ENCODE measurements at regions not wholly inside any gene's neighbourhood (a gene's known extent, or its start where the extent isn't known, plus 50 kb on each side); places are given as distances from the start of the nearest gene placed in this dataset.

DNA sequence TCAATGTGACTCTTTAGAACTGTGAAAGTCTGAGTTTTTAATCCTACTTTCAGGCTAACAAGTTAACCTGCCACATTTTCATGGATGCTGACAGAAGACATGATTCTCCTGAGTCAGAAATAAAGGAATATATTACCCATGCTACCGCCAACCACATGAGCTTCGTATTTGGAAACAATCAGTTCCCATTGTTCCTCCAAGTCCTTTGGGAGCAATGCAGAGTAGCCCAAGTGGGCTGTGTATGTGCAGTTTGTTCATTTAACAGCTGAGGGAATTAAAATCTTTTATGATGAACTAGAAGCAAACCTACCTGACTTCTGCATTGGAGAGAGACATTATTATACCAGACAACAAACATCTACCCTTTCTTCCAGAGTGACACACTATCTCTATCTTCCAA, 169.3 kb upstream of the BET1 start:
- Histone ChIP-seq H3K4me3 (no peak overlapping the region), H3K27ac (ENCODE audit: low read depth) (no peak overlapping the region), H2AFZ (no peak overlapping the region), H3K4me2 (no peak overlapping the region), H3K27me3 (ENCODE audit: insufficient read depth) (no peaks in the 10 kb centered on the region), H3F3A (replicated peaks; ENCODE audit: low read depth) (no peaks in the 10 kb centered on the region), H3K79me2 (replicated peaks; ENCODE audit: insufficient read depth) (no peaks in the 10 kb centered on the region), H3K9me2 (ENCODE audit: insufficient read depth) (no peaks in the 10 kb centered on the region), H3K36me3 (ENCODE audit: insufficient read depth) (no peaks in the 10 kb centered on the region), H4K20me1 (replicated peaks; ENCODE audit: insufficient read depth) (no peaks in the 10 kb centered on the region), H3K4me1 (ENCODE audit: insufficient read depth) (no peaks in the 10 kb centered on the region)
- no peaks in the 10 kb centered on the region for H3K9me3 Mint-ChIP-seq
- H3K36me3 Mint-ChIP-seq (ENCODE audit: low read depth) = no peaks in the 10 kb centered on the region
- ATAC-seq (no peak), DNase-seq (ENCODE audit: low spot score) (no peak)
- H3K4me1 Mint-ChIP-seq = no peaks in the 10 kb centered on the region
- H3K27ac Mint-ChIP-seq = no peak overlapping the region
- no peaks in the 10 kb centered on the region for H3K27me3 Mint-ChIP-seq (ENCODE audit: insufficient read depth, low read depth, poor library complexity)
- no peak overlapping the region for H3K4me3 Mint-ChIP-seq
- TF ChIP-seq CREB1 (CRISPR knock-in tag; IDR thresholded peaks at IDR 0.05; ENCODE audit: low read depth) (no peak), ZNF114 (CRISPR knock-in tag; IDR thresholded peaks at IDR 0.05) (no peak)

GRCh38 chr7:94174375-94174774, 170.2 kb upstream of the BET1 start:
- Histone ChIP-seq H3K4me1 (ENCODE audit: insufficient read depth) (no peaks in the 10 kb centered on the region), H3K79me2 (replicated peaks; ENCODE audit: insufficient read depth) (no peaks in the 10 kb centered on the region), H3K36me3 (ENCODE audit: insufficient read depth) (no peaks in the 10 kb centered on the region), H4K20me1 (replicated peaks; ENCODE audit: insufficient read depth) (no peaks in the 10 kb centered on the region), H3K4me3 (no peak overlapping the region), H3K27ac (ENCODE audit: low read depth) (no peak overlapping the region), H3F3A (replicated peaks; ENCODE audit: low read depth) (no peaks in the 10 kb centered on the region), H3K9me2 (ENCODE audit: insufficient read depth) (no peaks in the 10 kb centered on the region), H3K27me3 (ENCODE audit: insufficient read depth) (no peaks in the 10 kb centered on the region), H3K4me2 (no peak overlapping the region), H2AFZ (no peak overlapping the region)
- Mint-ChIP-seq H3K36me3 (ENCODE audit: low read depth) (no peaks in the 10 kb centered on the region), H3K4me1 (no peaks in the 10 kb centered on the region), H3K27me3 (ENCODE audit: insufficient read depth, low read depth, poor library complexity) (no peaks in the 10 kb centered on the region), H3K4me3 (no peak overlapping the region), H3K9me3 (no peaks in the 10 kb centered on the region), H3K27ac (no peak overlapping the region)
- ATAC-seq = no peak
- DNase-seq (ENCODE audit: low spot score) = no peak
- no peak for TF ChIP-seq EZH2phosphoT487 (IDR thresholded peaks at IDR 0.05; ENCODE audit: unreplicated experiment)
- no peak for TF ChIP-seq ZNF331 (CRISPR knock-in tag; IDR thresholded peaks at IDR 0.05; ENCODE audit: low read depth)
- TF ChIP-seq ZNF462 (CRISPR knock-in tag; IDR thresholded peaks at IDR 0.05) = no peak
- TF ChIP-seq POLR2AphosphoS5 (IDR thresholded peaks at IDR 0.05; ENCODE audit: low read depth) = no peak
- no peak for TF ChIP-seq STAT1 (IDR thresholded peaks at IDR 0.05; ENCODE audit: unreplicated experiment)
- no peak for TF ChIP-seq EZH2 (IDR thresholded peaks at IDR 0.05; ENCODE audit: low read depth, unreplicated experiment)
- TF ChIP-seq ETS1 (IDR thresholded peaks at IDR 0.05) = no peak
- no peak for TF ChIP-seq ZNF114 (CRISPR knock-in tag; IDR thresholded peaks at IDR 0.05)
- no peak for TF ChIP-seq NANOG (IDR thresholded peaks at IDR 0.05; ENCODE audit: borderline replicate concordance)
- TF ChIP-seq, protein P1, sequence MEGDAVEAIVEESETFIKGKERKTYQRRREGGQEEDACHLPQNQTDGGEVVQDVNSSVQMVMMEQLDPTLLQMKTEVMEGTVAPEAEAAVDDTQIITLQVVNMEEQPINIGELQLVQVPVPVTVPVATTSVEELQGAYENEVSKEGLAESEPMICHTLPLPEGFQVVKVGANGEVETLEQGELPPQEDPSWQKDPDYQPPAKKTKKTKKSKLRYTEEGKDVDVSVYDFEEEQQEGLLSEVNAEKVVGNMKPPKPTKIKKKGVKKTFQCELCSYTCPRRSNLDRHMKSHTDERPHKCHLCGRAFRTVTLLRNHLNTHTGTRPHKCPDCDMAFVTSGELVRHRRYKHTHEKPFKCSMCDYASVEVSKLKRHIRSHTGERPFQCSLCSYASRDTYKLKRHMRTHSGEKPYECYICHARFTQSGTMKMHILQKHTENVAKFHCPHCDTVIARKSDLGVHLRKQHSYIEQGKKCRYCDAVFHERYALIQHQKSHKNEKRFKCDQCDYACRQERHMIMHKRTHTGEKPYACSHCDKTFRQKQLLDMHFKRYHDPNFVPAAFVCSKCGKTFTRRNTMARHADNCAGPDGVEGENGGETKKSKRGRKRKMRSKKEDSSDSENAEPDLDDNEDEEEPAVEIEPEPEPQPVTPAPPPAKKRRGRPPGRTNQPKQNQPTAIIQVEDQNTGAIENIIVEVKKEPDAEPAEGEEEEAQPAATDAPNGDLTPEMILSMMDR (conservative IDR thresholded peaks at IDR 0.05; ENCODE audit: low read depth in 2 of 2) = no peak
- no peak for TF ChIP-seq CREB1 (CRISPR knock-in tag; IDR thresholded peaks at IDR 0.05; ENCODE audit: low read depth)
